ENCODE measurements at regions not wholly inside any gene's neighbourhood (a gene's known extent, or its start where the extent isn't known, plus 50 kb on each side); places are given as distances from the start of the nearest gene placed in this dataset.
A peak's percentile ranks its signal among the peaks of the same experiment; 100 is the strongest.

- no peak for DNase-seq (ENCODE audit: low read depth)
- H3K4me3 ChIP-seq (ENCODE audit: control insufficient read depth, low read depth, low read length) = no peak overlapping the region
- TF ChIP-seq CTCF (IDR thresholded peaks at IDR 0.05; ENCODE audit: control insufficient read depth, insufficient read depth, low read depth, low read length, missing control alignments) = no peak
Measured at GRCh38 chr6:40718401-40718800, 131.2 kb upstream of the LRFN2 start.

- no peak for DNase-seq (ENCODE audit: low read depth)
- no peak for TF ChIP-seq CTCF (IDR thresholded peaks at IDR 0.05; ENCODE audit: control insufficient read depth, insufficient read depth, low read depth, low read length, missing control alignments)
- H3K4me3 ChIP-seq (ENCODE audit: control insufficient read depth, low read depth, low read length) = no peak overlapping the region
Measured at GRCh38 chr6:40717411-40718057, 130.4 kb upstream of the LRFN2 start.

GRCh38 chr6:40715570-40716403 is 128.6 kb upstream of the LRFN2 start:
- TF ChIP-seq CTCF (IDR thresholded peaks at IDR 0.05; ENCODE audit: control insufficient read depth, insufficient read depth, low read depth, low read length, missing control alignments) = no peak
- DNase-seq (ENCODE audit: low read depth) = no peak
- H3K4me3 ChIP-seq (ENCODE audit: control insufficient read depth, low read depth, low read length) = no peak overlapping the region

- no peak for DNase-seq (ENCODE audit: low read depth)
- H3K4me3 ChIP-seq (ENCODE audit: control insufficient read depth, low read depth, low read length) = no peak overlapping the region
- TF ChIP-seq CTCF (IDR thresholded peaks at IDR 0.05; ENCODE audit: control insufficient read depth, insufficient read depth, low read depth, low read length, missing control alignments) = no peak
Measured at GRCh38 chr6:40714576-40715564, 127.7 kb upstream of the LRFN2 start.

DNA sequence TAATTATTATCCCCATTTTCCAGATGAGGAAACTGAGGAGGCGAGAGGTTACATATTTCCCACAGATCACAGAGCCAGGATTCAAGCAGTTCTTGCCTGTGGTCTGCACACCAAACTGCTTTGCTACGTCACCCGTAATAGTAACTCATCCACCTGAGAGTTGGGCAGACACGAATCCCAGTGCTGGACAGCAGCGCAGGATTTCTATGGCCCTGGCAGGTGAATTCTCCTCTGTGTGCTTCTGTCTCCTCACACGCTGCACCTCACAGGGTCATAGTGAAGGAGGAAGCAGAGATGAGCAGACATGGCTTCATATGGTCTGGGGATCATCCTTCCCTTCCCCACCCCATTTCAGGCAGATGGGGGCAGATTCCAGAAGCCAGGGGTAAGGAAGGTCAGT is 127.0 kb upstream of the LRFN2 start:
- H3K4me3 ChIP-seq (ENCODE audit: control insufficient read depth, low read depth, low read length) = no peak overlapping the region
- DNase-seq (ENCODE audit: low read depth) = no peak
- no peak for TF ChIP-seq CTCF (IDR thresholded peaks at IDR 0.05; ENCODE audit: control insufficient read depth, insufficient read depth, low read depth, low read length, missing control alignments)

DNA sequence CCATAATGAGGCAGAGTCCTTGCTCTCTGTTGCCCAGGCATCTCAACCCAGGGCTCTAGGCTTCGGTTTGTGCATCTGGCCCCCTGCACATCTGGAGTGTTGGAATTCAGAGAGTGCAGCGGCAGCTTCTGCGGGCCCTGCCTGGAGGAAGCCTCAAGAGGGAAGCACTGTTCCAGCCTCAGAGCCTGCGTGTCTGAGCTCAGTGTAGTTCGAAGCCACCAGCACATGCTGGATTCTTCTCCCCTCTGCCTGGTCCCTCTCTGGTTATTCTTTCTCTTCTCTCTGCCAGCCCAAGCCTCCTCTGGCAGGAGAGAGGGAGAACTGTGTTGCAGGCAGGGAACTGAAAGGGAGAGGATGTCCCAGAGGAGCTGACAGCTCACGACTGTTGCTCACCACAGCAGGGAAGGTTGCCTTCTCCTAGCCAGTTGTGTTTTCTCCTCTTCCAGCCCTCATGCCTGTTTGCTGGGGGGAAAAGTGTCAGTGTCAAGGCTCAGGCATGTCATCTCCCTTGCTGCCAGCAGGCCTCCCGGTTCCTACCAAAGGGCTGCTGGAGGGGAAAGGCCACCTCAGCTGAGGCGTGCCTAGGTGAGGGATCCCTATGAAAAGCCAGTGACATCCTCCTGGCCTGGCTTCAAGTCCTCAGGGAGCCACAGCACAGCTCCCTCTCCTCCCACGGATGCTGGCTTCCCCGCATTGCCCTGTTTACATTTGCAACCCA is 126.0 kb upstream of the LRFN2 start:
- peak; percentile 40 for TF ChIP-seq CTCF (IDR thresholded peaks at IDR 0.05; ENCODE audit: control insufficient read depth, insufficient read depth, low read depth, low read length, missing control alignments)
- no peak for DNase-seq (ENCODE audit: low read depth)

More for the DNA sequence above, 126.0 kb upstream of the LRFN2 start:
- H3K4me3 ChIP-seq (ENCODE audit: control insufficient read depth, low read depth, low read length) = no peak overlapping the region

Measured in AG09309 (cell line).